ENCODE measurements at regions not wholly inside any gene's neighbourhood (a gene's known extent, or its start where the extent isn't known, plus 50 kb on each side); places are given as distances from the start of the nearest gene placed in this dataset.

GRCh38 chr1:166703726-166704462 is 135.4 kb upstream of the POGK start:
- no peaks in the 10 kb centered on the region for H4K20me1 ChIP-seq (ENCODE audit: insufficient read depth)
- CTCF ChIA-PET = no interaction called here
- intact Hi-C loops (cut with micrococcal nuclease) = no loop called here
- BruUV-seq (replicated peaks) = no TSS peak
- no peaks in the 10 kb centered on the region for H3K4me1 ChIP-seq (ENCODE audit: control insufficient read depth in 1 of 2, insufficient read depth in 2 of 2, low read length in 2 of 2)
- no peak overlapping the region for H3K9ac ChIP-seq (ENCODE audit: low read length)
- ATAC-seq = no peak
- no peak for TF ChIP-seq EZH2phosphoT487 (IDR thresholded peaks at IDR 0.05; ENCODE audit: borderline replicate concordance)
- TF ChIP-seq SRF (IDR thresholded peaks at IDR 0.05; ENCODE audit: low read depth) = no peak
- TF ChIP-seq MAX (IDR thresholded peaks at IDR 0.05) = no peak
- TF ChIP-seq POLR2AphosphoS5 (IDR thresholded peaks at IDR 0.05; ENCODE audit: low read depth, low read length) = no peak
- no peak for TF ChIP-seq YY1 (IDR thresholded peaks at IDR 0.05; ENCODE audit: extremely low read depth, insufficient replicate concordance, low read depth, low read length)
- TF ChIP-seq EGR1 (IDR thresholded peaks at IDR 0.05; ENCODE audit: low read depth) = no peak
- TF ChIP-seq REST (IDR thresholded peaks at IDR 0.05; ENCODE audit: low read depth) = no peak
- TF ChIP-seq POLR2A (IDR thresholded peaks at IDR 0.05; ENCODE audit: borderline replicate concordance, extremely low read depth, insufficient read depth, insufficient read length) = no peak
- TF ChIP-seq ZBTB33 (IDR thresholded peaks at IDR 0.05; ENCODE audit: extremely low read depth, insufficient replicate concordance, low read length) = no peak
- no peak for TF ChIP-seq FOSL1 (IDR thresholded peaks at IDR 0.05; ENCODE audit: low read depth)
- no peak for TF ChIP-seq ZFX (IDR thresholded peaks at IDR 0.05)
- no peak for TF ChIP-seq ELF1 (IDR thresholded peaks at IDR 0.05; ENCODE audit: borderline replicate concordance, low read depth)
- H3K9me2 ChIP-seq (ENCODE audit: insufficient read depth) = no peaks in the 10 kb centered on the region
- H3K36me3 ChIP-seq (ENCODE audit: control insufficient read depth in 1 of 2, insufficient read depth in 2 of 2, low read length in 2 of 2) = no peaks in the 10 kb centered on the region
- POLR2A ChIA-PET = no interaction called here
- no peaks in the 10 kb centered on the region for H3K79me2 ChIP-seq (ENCODE audit: insufficient read depth, low read length)
- no peak overlapping the region for H2AFZ ChIP-seq (ENCODE audit: low read depth, low read length, poor library complexity, severe bottlenecking)
- H3K27me3 ChIP-seq (ENCODE audit: insufficient read depth, low read length) = peaks cover 17% of the 10 kb centered on the region
- no peak overlapping the region for H3K4me2 ChIP-seq (ENCODE audit: low read length)
- no peaks in the 10 kb centered on the region for H3K9me3 ChIP-seq (ENCODE audit: control insufficient read depth in 1 of 2, insufficient read depth in 1 of 2, low read depth in 1 of 2, low read length in 2 of 2)
- RAD21 ChIA-PET (ENCODE audit: low non-redundant PET in 1 of 2, low total read pairs in 2 of 2, uncharacterized antibody in 2 of 2, unreplicated experiment in 2 of 2) = no interaction called here
- no peak overlapping the region for H3K4me3 ChIP-seq (replicated peaks in 1 of 2; ENCODE audit: low read depth in 1 of 2, low read length in 2 of 2)
- no peak overlapping the region for H3K27ac ChIP-seq (ENCODE audit: low read depth, low read length)
- no peak for DNase-seq (ENCODE audit: low read depth, low spot score)
